ENCODE measurements at regions not wholly inside any gene's neighbourhood (a gene's known extent, or its start where the extent isn't known, plus 50 kb on each side); places are given as distances from the start of the nearest gene placed in this dataset.
"Not testable (repeated sequence)": the region's sequence is repeated elsewhere in the genome, so short reads cannot be mapped to it uniquely, and the experiment has no call there.

DNA sequence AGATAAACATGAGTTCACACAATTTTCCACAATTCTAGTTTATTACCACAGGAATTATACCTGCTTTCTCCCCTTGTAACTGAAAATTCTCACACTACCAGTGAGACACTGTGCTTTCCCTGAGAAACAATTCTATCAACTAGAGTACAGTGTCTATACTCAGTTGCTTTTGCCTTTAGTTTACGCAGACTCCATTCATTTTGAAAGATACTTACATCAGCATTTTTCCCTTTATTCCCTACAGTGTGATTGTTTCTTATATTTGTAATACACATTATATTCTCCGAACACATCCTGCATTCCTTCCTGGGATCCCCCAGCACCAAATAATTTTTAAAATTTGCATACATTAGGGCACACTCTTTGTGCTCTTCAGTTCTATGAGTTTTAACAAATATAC is 1455.5 kb downstream of the SUCLG1 start:
- DNase-seq = no peak

GRCh38 chr2:83002706-83003105 is 1456.4 kb downstream of the SUCLG1 start:
- DNase-seq = no peak

GRCh38 chr2:82998781-82999180 is 1460.3 kb downstream of the SUCLG1 start:
- DNase-seq = no peak

- DNase-seq = no peak
Measured at GRCh38 chr2:82996217-82996616, 1462.9 kb downstream of the SUCLG1 start.

DNA sequence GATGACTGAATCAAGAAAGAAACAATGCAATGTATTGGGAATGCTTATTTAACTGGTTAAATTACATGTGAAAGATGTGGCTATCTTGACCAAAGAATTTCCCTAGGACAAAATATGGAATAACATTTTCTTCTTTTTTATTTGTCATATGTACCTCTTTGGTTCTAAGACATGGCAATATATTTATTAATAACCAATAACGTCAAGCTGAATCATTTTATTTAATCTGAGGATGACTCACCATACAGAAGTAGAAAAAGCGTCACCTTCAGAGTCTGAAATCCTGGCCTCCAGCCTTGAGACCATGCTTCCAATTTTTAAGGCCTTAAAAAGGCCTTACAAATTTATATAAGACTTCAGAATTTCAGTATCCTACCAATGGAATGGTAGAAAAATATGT is 1464.9 kb downstream of the SUCLG1 start:
- no peak for DNase-seq

- DNase-seq = no peak
Measured at GRCh38 chr2:82993609-82994008, 1465.5 kb downstream of the SUCLG1 start.

DNA sequence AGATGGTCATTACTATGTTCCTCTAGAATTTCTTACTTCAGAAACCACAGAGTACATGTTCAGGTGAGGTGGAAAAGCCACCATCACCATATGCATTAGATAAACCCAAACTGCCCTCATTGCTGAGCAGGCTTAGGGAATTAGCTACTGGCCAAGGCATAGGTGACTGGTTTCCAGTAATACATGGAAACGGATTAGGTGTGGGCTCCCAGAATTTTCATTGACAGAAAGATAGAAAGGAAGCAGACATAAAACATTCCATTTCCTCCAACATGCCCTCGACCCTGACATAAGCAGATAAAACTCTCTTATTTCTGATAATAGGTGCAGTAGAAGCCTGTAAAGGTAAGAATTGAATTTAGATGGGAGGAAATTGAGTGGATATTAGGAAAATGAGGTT is 1466.1 kb downstream of the SUCLG1 start:
- no peak for DNase-seq

DNA sequence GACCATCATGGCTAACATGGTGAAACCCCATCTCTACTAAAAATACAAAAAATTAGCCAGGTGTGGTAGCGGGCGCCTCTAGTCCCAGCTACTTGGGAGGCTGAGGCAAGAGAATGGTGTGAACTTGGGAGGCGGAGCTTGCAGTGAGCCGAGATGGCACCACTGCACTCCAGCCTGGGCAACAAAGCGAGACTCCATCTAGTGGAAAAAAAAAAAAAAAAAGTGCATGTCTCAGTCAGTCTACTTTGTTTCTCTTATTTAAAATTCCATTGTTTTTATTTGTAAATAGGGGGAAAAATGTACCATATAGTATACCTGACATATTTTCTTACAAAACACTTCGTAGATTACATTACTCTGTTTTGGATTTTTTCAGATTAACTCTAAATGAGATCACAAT is 1471.4 kb downstream of the SUCLG1 start:
- DNase-seq = not testable (repeated sequence)

DNA sequence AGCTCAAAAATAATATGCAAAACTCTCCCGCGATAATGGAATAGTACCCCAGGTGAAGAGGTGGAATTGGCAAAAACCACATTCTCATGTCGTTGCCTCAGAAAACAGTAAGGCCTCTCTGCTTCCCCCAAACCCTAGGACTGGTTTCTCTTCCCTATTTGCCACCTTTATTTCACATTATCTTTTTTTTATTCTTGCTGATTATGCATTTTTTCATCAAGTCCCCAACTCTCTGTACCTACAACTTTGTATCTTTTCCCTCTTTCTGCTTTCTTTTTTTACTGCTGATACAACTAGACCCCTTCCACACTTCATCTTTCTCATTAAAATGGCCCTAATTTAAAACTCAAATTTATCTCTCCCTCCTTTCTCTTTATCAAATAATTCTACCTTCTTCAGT is 1472.2 kb downstream of the SUCLG1 start:
- DNase-seq = no peak

- DNase-seq = no peak
Measured at GRCh38 chr2:82985572-82986197, 1473.4 kb downstream of the SUCLG1 start.

- no peak for DNase-seq
Measured at GRCh38 chr2:82968358-82968757, 1490.7 kb downstream of the SUCLG1 start.

- DNase-seq = no peak
Measured at GRCh38 chr2:82964341-82964740, 1494.7 kb downstream of the SUCLG1 start.

- DNase-seq = no peak
Measured at GRCh38 chr2:82959727-82960126, 1499.4 kb downstream of the SUCLG1 start.

DNA sequence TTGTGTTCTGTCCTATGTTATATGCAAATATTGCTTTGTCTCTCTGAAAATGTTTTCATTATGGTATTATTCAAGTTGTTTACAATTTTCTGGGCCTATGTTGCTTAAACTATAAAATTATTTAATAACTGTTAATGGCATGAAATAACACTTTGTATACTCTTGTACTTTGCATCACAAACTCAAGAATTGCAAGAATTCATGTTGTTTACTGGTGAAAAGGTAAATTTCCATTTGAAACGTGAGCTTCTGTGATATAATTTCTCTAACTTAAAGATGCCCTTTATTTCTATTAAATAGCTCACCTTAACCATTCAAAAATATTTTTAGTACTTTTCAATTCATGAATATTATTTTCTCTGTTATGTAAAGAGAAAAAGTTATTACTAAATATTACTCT is 1504.2 kb downstream of the SUCLG1 start:
- no peak for DNase-seq

DNA sequence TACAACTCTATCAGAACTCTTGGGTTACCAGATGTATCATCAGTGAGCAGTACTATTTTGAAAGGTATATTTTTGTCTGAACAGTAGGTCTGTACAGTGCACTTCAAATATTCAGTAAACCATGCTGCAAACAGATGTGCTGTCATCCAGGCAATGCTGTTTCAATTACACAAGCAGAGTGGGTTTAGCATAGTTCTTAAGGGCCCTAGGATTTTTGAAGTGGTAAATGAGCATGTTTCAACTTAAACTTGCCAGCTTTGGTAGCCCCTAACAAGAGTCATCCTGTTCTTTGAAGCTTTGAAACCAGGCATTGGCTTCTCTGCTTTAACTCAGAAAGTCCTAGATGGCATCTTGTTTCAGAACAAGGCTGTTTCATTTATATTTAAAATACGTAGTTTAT is 1519.9 kb downstream of the SUCLG1 start:
- no peak for DNase-seq

- not testable (repeated sequence) for DNase-seq
Measured at GRCh38 chr2:82938321-82938845, 1520.7 kb downstream of the SUCLG1 start.

DNA sequence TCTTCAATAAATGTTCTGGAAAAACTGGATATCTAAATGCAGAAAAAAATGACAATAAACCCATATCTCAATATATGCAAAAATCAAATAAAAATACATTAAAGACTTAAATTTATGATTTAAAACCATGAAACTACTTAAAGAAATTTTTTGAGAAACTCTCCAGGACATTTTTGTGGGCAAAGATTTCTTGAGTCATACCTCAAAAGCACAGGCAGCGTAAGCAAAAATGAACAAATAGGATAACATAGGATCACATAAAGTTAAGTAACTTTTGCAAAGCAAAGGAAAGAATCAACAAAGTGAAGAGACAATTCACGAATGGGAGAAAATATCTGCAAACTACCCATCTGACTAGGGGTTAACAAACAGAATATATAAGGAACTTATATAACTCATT is 1545.5 kb downstream of the SUCLG1 start:
- DNase-seq = no peak

GRCh38 chr2:82896117-82896516 is 1563.0 kb downstream of the SUCLG1 start:
- no peak for DNase-seq

DNA sequence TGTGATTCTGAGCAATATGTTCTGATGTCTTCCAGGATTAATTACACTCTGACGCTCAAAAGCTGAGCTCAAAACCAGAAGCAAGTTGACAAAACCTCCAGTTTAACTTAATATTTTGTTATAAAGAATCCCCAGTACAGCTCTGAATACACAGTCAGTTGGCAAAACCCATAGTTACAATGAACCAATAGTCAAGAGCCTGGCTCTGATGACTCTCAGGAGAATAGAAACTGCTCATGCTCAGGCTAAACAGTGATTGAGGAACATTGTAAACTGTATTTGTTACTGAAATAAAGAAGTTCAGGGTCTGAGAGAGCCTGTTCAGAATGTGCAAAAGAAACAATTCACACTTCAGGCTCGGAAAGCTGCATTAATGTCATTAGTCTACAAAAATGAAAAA is 1565.9 kb downstream of the SUCLG1 start:
- DNase-seq = no peak

DNA sequence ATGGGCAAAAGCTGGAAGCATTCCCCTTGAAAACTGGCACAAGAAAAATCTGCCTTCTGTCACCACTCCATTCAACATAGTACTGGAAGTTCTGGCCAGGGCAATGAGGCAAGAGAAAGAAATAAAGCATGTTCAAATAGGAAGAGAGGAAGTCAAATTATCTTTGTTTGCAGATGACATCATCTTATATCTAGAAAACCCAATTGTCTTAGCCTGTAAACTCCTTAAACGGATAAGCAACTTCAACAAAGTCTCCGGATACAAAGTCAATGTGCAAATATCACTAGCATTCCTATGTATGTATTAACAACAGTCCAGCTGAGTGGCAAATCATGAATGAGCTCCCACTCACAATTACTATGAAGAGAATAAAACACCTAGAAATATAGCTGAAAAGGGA is 1579.3 kb downstream of the SUCLG1 start:
- DNase-seq = no peak

GRCh38 chr2:82875858-82876257 is 1583.2 kb downstream of the SUCLG1 start:
- DNase-seq = no peak

DNA sequence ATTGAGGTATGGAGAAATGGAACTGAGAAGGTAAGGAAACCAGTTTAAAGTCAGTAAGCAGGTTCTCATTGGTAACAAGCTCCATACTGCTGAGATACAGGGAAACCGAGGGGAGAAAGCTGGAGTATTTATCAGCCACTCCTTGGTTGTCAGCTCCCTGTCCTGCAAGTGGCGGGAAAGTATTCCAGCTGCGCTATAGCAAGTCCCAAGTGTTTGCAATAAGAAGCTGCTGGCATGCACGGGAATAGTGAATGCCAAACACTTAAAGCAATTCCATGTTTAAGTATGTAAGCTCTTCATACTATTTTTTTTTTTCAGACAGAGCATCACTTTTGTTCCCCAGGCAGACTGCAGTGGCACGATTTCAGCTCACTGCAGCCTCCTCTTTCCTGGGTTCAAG is 1601.1 kb downstream of the SUCLG1 start:
- no peak for DNase-seq

GRCh38 chr2:82853299-82853698 is 1605.8 kb downstream of the SUCLG1 start:
- no peak for DNase-seq

DNA sequence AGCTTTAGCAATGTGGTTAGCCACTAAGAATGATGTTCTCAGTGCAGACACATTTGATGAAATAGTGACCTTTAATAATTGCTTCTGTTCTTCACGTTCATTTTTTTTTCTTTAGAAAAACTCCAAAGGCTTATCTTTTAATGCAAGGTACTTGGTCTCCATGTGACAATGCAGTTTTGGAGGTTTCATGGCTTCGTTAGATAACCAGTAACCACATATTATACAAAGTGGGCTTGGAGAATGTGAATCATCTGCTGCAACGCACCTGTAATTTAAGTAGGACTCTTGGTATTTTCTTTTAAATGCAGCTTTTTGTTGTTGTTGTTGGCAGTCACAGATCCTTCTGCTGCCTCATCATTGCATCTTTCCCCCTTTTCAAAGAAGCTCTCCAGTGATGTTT is 1606.3 kb downstream of the SUCLG1 start:
- DNase-seq = no peak

DNA sequence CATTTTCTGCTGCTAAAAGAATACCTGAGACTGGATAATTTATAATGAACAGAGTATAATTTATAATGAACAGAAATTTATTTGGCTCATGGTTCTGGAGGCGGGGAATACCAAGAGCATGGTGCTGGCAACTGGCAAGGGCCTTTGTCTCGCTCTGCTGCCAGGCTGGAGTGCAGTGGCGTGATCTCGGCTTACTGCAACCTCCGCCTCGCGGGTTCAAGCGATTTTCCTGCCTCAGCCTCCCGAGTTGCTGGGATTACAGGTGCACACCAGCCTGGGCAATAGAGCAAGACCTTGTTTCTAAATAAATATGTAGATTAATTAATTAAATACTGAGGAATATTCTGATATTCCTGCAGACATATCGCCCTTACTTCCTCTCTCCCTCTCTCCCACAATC is 1610.8 kb downstream of the SUCLG1 start:
- no peak for DNase-seq
